IMR-90 (cell line): ENCODE measurements at regions not wholly inside any gene's neighbourhood (a gene's known extent, or its start where the extent isn't known, plus 50 kb on each side); places are given as distances from the start of the nearest gene placed in this dataset.
A peak's percentile ranks its signal among the peaks of the same experiment; 100 is the strongest.

Source experiments
- ATAC-seq: fragments of 200-7000 bp; cut with Tn5 transposase; 2 replicates; pipeline ENCODE4 v1.9.1; 2020; ENCODE audit warnings: low read depth, mild to moderate bottlenecking, moderate library complexity
- BruUV-seq: library from RNA; stranded (reverse); fragments of 400-500 nt; replicated peaks from 2 replicates; lab custom pipeline; 2021; lab: Mats Ljungman, UMichigan
- CTCF ChIA-PET: fragments of 300-600 bp; formaldehyde crosslinking; extraction: SDS; loops from one replicate; lab custom pipeline; 2021; ENCODE audit warnings: antibody characterized with exemption; lab: Yijun Ruan, JAX
- POLR2A ChIA-PET: fragments of 300-600 bp; sonication (Branson Sonifier 250); formaldehyde crosslinking; loops from one replicate; lab custom pipeline; 2022; ENCODE audit warnings: antibody characterized with exemption; ENCODE audit not compliant: unreplicated experiment; lab: Charles Lee
- DNase-seq: peaks from one replicate; pipeline ENCODE4 v3.0.0; 2013
- H2AFZ ChIP-seq: replicated peaks from 2 replicates; pipeline ENCODE3; 2013; ENCODE audit warnings: low read length, mild to moderate bottlenecking; ENCODE audit not compliant: poor library complexity
- H2AK5ac ChIP-seq: 2 replicates; pipeline ENCODE4 v1.6.1; 2013; ENCODE audit warnings: low read depth, low read length, inconsistent platforms
- H2AK9ac ChIP-seq: replicated peaks from 2 replicates; pipeline ENCODE3; 2013; ENCODE audit warnings: mild to moderate bottlenecking, low read depth, low read length, moderate library complexity; ENCODE audit not compliant: poor library complexity
- H2BK120ac ChIP-seq: 2 replicates; pipeline ENCODE4 v1.6.1; 2013; ENCODE audit warnings: low read depth, low read length, inconsistent platforms
- H2BK15ac ChIP-seq: 3 replicates; pipeline ENCODE4 v1.6.1; 2013; ENCODE audit warnings: low read depth, low read length, inconsistent platforms
- H2BK20ac ChIP-seq: 2 replicates; pipeline ENCODE4 v1.6.1; 2013; ENCODE audit warnings: low read depth, mild to moderate bottlenecking, inconsistent platforms, low read length, moderate library complexity
- H2BK5ac ChIP-seq: 2 replicates; pipeline ENCODE4 v1.6.1; 2013; ENCODE audit warnings: mild to moderate bottlenecking, low read depth, low read length, inconsistent platforms; ENCODE audit not compliant: poor library complexity, severe bottlenecking
- H3K14ac ChIP-seq: replicated peaks from 2 replicates; pipeline ENCODE4 v1.6.1; 2013; ENCODE audit warnings: low read depth, low read length, inconsistent platforms
- H3K18ac ChIP-seq: 2 replicates; pipeline ENCODE4 v1.6.1; 2013; ENCODE audit warnings: low read depth, low read length, control low read depth
- H3K23ac ChIP-seq: 2 replicates; pipeline ENCODE4 v1.6.1; 2013; ENCODE audit warnings: low read depth, low read length, inconsistent platforms
- H3K27ac ChIP-seq: 2 replicates; pipeline ENCODE4 v1.5.1; 2013; ENCODE audit warnings: mild to moderate bottlenecking, control low read depth, low read length; ENCODE audit not compliant: insufficient read depth
- H3K27me3 ChIP-seq: 2 replicates; pipeline ENCODE4 v1.6.1; 2013; ENCODE audit warnings: low read length; ENCODE audit not compliant: control insufficient read depth, insufficient read depth
- H3K36me3 ChIP-seq: 2 replicates; pipeline ENCODE4 v1.6.1; 2013; ENCODE audit warnings: low read length, mixed read lengths; ENCODE audit not compliant: control insufficient read depth, insufficient read depth
- H3K4ac ChIP-seq: 2 replicates; pipeline ENCODE4 v1.6.1; 2013; ENCODE audit warnings: low read depth, low read length, inconsistent platforms
- H3K4me1 ChIP-seq: 2 replicates; pipeline ENCODE4 v1.6.1; 2013; ENCODE audit warnings: low read length, mixed read lengths; ENCODE audit not compliant: control insufficient read depth, insufficient read depth
- H3K4me2 ChIP-seq: 2 replicates; pipeline ENCODE4 v1.6.1; 2013; ENCODE audit warnings: low read depth, mild to moderate bottlenecking, control low read depth, low read length, moderate library complexity
- H3K4me3 ChIP-seq: 2 replicates; pipeline ENCODE4 v1.5.1; 2013; ENCODE audit warnings: low read depth, mild to moderate bottlenecking, control low read depth, low read length, moderate library complexity; ENCODE audit not compliant: insufficient read depth
- H3K56ac ChIP-seq: 2 replicates; pipeline ENCODE4 v1.6.1; 2013; ENCODE audit warnings: low read length, inconsistent platforms; ENCODE audit not compliant: insufficient read depth; ENCODE audit errors: extremely low read depth
- H3K79me1 ChIP-seq, 2 experiments: 2 replicates each; pipeline ENCODE4 v1.6.1; 2013; ENCODE audit warnings: low read length in 2 of 2, inconsistent platforms in 1 of 2, low read depth in 1 of 2
- H3K9ac ChIP-seq: 2 replicates; pipeline ENCODE4 v1.6.1; 2013; ENCODE audit warnings: low read depth, low read length, control low read depth
- H3K9me1 ChIP-seq: 2 replicates; pipeline ENCODE4 v1.6.1; 2013; ENCODE audit warnings: low read length, inconsistent platforms; ENCODE audit not compliant: insufficient read depth
- H3K9me3 ChIP-seq: 2 replicates; pipeline ENCODE4 v1.6.1; 2013; ENCODE audit warnings: low read length; ENCODE audit not compliant: control insufficient read depth, insufficient read depth
- H4K20me1 ChIP-seq: 2 replicates; pipeline ENCODE4 v1.6.1; 2013; ENCODE audit warnings: low read length, inconsistent platforms; ENCODE audit not compliant: insufficient read depth
- H4K5ac ChIP-seq: 2 replicates; pipeline ENCODE4 v1.6.1; 2013; ENCODE audit warnings: mild to moderate bottlenecking, low read depth, low read length, control low read depth
- H4K8ac ChIP-seq, 2 experiments: 2 replicates each; pipeline ENCODE4 v1.6.1; 2013; ENCODE audit warnings: low read depth in 2 of 2, low read length in 2 of 2, control low read depth in 1 of 2, inconsistent platforms in 1 of 2
- H4K91ac ChIP-seq: 2 replicates; pipeline ENCODE4 v1.6.1; 2013; ENCODE audit warnings: low read depth, low read length, inconsistent platforms; ENCODE audit not compliant: insufficient read depth
- CEBPB ChIP-seq: IDR thresholded peaks from 2 replicates; pipeline ENCODE4 v1.6.1; 2012; ENCODE audit warnings: low read depth, low read length, improper control_type of control experiment
- CTCF ChIP-seq: conservative IDR thresholded peaks from 2 replicates; pipeline ENCODE4 v1.5.1; 2012; ENCODE audit warnings: mild to moderate bottlenecking, low read depth, low read length, improper control_type of control experiment
- dilution Hi-C: fragments of 300-500 bp; cut with HindIII; formaldehyde crosslinking; loops from one replicate; pipeline ENCODE4 v1.14.3; 2018; ENCODE audit warnings: low sequenced_read_pairs; ENCODE audit not compliant: unreplicated experiment
- in situ Hi-C: fragments of 300-500 bp; cut with MboI; formaldehyde crosslinking; loops from 3 replicates; pipeline ENCODE4 v1.14.3; 2019; ENCODE audit warnings: low sequenced_read_pairs, inconsistent platforms, mixed read lengths
- intact Hi-C: fragments of 100-400 bp; cut with micrococcal nuclease; formaldehyde crosslinking; loops from 2 replicates; pipeline ENCODE4 v1.10.0; 2022

- Histone ChIP-seq H3K4me1 (peaks cover 3% of the 10 kb centered on the region; the same call in 1 of the 2 replicates), H4K20me1 (no peaks in the 10 kb centered on the region), H3K27me3 (no peaks in the 10 kb centered on the region), H2BK20ac (no peak overlapping the region), H2AK9ac (no peak overlapping the region), H3K9me1 (no peaks in the 10 kb centered on the region), H3K9me3 (no peaks in the 10 kb centered on the region), H3K27ac (no peak overlapping the region), H3K36me3 (no peaks in the 10 kb centered on the region), H3K9ac (no peak overlapping the region), H2BK5ac (no peak overlapping the region), H3K14ac (no peak overlapping the region), H3K4me3 (no peak overlapping the region), H2BK15ac (no peak overlapping the region), H4K5ac (no peak overlapping the region), H3K4me2 (no peak overlapping the region), H3K18ac (no peak overlapping the region), H4K91ac (no peak overlapping the region), H4K8ac (no peak overlapping the region), H3K56ac (no peak overlapping the region), H2AFZ (no peak overlapping the region), H3K4ac (no peak overlapping the region), H3K23ac (no peak overlapping the region), H2AK5ac (no peak overlapping the region), H3K79me1 (no peaks in the 10 kb centered on the region), H2BK120ac (no peak overlapping the region)
- in situ Hi-C loops: no loop called here
- no TSS peak for BruUV-seq
- POLR2A ChIA-PET: interaction anchor here (0.6 kb wide), 1 partner anchor 161 kb away, joined by 4 read pairs; no protein-coding TSS in a partner anchor
- dilution Hi-C loops: no loop called here
- ATAC-seq (no peak), DNase-seq (no peak)
- intact Hi-C loops: no loop called here
- CTCF ChIA-PET: no interaction called here
- TF ChIP-seq CTCF: no peak
- 0 out of 2 replicates have a peak, but pooled peaks have one; percentile 4 for TF ChIP-seq CEBPB
Observed at GRCh38 chr5:123880875-123881274, 368.9 kb downstream of the CSNK1G3 start.
